GM21390 (cell line): ENCODE measurements at regions not wholly inside any gene's neighbourhood (a gene's known extent, or its start where the extent isn't known, plus 50 kb on each side); places are given as distances from the start of the nearest gene placed in this dataset.
"Not testable (repeated sequence)": the region's sequence is repeated elsewhere in the genome, so short reads cannot be mapped to it uniquely, and the experiment has no call there.

Experiments
- ATAC-seq: cut with Tn5 transposase; IDR thresholded peaks from one replicate; pipeline ENCODE4 v1.9.1; 2021; ENCODE audit not compliant: unreplicated experiment

DNA sequence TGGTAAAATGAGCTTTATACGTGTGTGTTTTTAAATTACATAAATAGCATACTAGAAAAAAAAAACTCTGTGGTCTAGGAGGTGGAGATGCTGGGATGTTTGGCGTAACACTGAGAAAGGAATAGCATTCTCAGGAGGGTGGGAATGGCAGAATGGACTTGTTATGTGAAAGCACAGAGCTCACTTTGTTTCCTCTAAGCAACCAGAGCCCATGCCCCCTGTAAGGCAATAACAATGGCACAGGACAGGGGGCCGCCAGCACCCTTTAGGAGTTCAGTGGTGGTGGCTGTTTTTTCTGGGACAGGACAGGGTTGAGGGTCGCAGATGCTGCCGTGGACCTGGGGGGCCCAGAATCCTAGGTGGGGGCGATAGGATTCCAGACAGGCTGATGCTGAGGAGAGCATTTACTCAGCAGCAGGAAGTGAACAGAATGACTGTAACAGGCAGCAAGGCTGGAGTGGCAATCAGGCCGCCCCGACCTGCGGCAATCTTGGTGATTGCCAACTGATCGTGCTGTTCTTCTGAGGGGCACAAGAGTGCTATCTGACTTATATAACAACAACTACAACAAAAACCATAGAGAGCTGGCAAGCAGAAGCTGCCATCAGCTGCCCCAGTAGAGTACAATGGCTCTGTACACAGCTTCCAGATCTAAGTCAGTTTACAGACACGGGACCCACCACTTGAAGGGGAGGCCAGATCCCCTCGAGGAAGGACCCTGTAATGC, 160.4 kb downstream of the UACA start:
- ATAC-seq, result no peak

DNA sequence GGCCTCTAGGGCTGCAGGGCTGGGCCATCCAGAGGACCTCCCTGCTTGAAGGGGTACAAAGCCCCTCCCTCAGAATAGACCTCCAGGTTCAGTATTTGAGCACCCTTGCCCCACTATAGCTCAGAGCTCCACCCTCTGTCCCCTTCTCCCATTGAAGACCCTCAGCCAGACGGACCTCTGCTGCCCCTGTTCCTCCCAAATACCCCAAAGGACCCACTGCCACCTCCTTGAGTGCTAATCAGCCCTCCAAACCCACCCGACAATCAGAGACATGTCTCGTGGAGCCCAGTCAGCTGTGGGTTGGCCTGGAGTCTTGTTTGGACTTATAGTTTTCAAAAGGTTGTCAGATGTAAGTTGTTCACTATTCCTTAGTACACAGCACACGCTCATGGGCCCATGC, 161.1 kb downstream of the UACA start:
- no peak for ATAC-seq

DNA sequence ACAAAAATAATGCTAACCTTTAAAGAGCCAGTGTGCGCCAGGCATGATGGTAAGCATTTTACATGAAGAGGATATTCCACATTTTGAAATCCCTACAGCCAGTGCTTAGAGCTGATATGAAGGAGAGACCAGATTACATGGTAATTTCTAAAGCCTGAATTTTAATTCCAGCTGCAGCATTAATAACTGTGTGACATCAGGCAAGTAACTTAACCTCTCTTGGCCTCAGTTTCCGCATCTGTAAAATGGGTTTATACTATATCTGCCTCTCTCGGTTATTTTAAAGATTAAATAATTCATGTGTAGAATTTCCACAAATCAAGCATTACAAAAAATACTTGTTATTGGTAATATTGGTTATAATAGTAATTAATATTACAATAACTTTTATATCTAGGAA, 165.4 kb downstream of the UACA start:
- ATAC-seq, result no peak

DNA sequence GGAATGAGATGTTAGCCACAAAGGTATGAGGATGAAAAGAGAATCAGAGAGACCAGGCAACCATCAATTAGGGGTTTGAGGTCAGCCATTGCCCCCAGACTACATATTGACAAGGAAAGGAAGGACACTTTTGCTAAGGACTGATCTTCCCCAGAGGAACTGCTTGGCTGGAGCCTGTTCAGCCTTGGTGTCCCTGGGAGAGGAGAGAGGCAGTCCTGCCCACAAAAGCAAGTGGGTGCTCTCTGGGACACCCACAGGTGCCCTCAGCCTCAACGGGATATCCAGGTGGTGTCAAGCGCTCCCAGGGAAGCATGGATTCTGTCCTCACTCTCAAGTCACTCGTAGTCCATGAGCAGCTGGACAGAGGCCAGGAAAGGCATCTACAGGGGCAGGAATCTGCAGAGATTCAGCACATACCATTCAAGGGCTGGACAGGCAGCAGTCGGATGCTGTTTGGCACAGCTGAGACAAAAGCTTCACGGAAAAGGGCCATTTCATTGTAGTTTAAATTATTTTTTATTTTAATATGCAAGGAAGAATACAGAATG, 166.2 kb downstream of the UACA start:
- ATAC-seq, result no peak

DNA sequence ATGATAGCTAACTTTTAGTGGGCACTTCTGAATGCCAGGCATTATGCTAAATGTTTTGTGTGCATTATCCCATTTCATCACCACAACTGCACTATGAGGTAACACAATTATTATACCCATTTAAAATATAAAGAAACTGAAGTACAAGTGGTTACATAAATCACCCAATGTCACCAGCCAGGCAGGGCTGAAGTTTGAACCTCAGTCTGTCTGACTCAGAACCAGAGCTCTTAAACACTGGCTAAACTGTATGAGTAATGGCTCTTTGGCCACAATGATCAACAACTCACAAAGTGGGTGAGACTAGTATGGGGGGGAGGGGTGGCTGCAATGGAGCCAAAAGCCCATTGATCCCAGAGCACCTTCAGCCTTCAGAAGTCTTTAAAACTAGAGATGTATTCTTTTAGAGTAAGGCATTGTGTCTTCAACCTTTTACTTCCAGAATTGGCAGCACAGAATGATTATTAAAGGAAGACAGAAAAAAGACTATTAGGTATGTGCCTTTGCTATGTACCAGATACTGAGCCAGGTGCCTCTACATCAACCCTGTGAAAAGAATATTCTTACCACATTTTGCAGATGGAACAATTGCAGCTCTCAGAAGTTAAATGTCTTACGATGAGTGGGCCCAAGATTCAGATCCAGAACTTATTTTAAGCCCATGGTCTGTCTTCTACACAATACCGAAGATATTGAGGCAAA, 166.9 kb downstream of the UACA start:
- ATAC-seq, result no peak

DNA sequence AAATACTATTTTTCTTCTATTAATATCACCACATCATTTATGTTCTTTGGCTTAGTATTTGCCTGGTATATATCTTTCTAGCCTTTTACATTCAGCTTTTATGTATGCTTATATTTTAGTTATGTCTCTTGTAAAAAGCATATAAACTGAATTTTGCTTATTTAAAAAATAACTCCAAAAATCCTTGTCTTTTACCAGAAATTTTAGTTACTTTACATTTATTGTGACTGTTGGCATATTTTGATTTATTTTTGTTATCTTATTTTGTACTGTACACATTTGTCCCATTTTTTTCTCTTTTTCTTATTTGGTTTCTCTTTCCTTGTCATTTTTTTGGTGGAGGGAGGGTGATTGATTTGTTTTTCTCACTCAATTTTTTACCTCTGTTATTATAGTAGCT, 169.6 kb downstream of the UACA start:
- ATAC-seq, result no peak

DNA sequence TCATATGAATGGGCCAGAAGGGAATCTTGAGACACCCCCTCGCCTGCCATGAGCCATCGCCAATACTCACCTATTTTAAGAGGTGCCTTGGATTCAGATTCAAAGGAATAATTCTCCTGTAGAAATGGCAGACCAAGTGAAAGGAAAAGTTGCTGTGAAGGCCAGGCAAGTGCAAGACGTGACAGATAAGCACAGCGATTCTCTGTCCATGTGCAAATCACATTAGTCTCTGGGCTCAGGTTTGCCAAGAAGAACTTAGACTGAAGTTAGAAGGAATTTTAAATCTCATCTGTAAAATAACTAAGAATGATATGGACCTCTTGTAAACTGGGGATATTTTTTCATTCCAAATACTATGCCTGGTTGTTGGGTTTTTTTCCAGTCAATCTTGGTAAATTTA, 173.6 kb downstream of the UACA start:
- no peak for ATAC-seq

DNA sequence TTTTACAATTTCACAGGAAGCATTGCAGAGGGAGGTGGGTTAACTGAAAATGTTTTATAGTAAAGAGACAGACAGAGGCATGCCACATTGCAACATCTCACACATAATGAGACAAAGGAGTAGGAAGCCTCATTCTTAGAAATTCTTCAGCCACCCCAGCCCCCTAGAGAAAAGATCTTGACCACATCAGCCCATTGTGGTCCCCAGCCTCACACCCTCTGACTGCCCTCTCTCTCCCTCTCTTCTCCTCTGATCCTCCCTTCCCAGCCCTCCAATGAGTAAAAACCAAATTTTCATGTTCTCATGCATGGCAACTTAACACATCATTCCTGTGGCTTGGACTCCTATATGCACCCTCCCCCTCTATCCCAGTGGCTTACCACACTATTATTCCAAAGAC, 174.1 kb downstream of the UACA start:
- ATAC-seq, result no peak

DNA sequence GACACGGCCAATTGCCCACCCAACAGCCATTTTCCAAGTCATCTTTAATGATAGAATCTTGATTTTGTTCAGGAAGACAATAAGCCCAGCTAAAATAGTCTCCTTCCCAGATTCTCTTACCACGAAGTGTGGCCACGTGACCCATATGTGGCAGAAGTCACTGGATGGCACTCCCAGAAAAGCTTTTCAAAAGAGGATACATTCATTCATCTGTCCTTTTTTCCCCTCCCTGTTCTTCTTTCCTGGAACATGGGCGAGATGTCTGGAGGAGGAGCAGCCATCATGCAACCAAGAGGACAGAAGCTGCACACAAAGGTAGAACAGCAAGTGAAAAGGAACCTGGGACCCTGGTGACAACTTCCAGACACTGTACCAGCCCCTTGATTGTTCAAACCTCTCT, 174.7 kb downstream of the UACA start:
- ATAC-seq, result no peak

DNA sequence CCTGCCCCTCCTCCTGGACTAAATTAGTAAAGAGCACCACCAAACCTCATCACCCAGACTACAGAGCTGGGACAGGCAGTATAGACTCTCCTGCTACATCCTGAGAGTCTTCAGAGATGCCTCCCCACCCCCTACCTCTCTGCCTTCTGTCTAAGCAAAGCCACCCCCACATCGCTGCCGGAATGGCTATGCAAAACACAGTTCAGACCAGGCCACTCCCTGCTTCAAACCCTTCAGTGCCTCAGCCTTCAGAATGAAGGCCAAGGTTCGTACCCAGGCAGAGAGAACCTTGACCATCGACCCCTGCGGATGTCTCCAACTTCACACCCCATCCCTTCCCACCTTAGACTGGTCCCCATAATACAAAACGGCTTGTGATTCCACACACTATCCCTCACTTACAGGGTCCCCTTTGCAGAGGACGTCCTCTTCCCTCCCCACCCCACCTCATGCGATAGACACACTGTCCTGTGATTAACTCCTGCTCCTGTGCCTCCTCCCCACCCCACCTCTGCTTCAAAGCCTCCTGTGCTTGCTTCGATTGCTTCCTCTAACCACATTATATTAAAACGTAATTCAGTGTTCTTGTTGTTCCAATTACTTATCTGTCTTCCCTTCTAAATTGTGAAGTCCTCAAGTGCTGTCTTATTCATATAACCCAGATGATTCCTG, 175.3 kb downstream of the UACA start:
- no peak for ATAC-seq

DNA sequence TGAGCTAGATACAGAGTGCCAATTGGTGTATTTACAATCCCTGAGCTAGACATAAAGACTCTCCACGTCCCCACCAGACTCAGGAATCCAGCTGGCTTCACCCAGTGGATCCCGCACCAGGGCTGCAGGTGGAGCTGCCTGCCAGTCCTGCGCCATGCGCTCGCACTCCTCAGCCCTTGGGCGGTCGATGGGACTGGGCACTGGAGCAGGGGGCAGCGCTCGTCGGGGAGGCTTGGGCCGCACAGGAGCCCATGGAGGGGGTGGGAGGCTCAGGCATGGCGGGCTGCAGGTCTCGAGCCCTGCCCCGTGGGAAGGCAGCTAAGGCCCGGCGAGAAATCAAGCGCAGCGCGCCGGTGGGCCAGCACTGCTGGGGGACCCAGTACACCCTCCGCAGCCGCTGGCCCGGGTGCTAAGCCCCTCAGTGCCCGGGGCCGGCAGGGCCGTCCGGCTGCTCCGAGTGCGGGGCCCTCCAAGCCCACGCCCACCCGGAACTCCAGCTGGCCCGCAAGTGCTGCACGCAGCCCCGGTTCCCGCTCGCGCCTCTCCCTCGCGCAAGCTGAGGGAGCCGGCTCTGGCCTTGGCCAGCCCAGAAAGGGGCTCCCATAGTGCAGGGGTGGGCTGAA, 176.2 kb downstream of the UACA start:
- not testable (repeated sequence) for ATAC-seq

DNA sequence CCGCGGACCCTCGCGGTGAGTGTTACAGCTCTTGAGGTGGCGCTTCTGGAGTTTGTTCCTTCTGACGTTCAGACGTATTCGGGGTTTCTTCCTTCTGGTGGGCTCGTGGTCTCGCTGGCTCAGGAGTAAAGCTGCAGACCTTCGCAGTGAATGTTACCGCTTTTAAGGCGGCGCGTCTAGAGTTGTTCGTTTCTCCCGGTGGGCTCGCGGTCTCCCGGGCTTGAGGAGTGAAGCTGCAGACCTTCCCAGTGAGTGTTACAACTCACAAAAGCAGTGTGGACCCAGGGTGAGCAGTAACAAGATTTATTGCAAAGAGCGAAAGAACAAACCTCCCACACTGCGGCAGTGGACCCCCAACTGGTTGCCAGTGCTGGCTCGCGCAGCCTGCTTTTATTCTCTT, 177.1 kb downstream of the UACA start:
- ATAC-seq, result no peak

DNA sequence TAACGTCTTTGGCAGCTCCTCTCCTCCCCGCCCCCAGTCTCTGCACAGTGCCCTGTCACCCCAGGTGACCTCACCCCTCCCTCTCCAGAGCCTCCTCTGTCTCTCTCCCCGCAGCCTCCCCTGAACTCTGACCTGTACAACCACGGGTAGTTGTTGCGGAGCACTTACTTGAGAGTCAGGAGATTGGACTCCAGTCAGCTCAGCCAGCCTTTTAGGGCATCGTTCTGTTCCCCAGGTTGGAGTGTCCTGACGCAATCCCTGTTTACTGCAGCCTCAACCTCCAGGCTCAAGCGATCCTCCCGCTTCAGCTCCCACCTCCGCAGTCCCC, 177.7 kb downstream of the UACA start:
- ATAC-seq, result no peak

DNA sequence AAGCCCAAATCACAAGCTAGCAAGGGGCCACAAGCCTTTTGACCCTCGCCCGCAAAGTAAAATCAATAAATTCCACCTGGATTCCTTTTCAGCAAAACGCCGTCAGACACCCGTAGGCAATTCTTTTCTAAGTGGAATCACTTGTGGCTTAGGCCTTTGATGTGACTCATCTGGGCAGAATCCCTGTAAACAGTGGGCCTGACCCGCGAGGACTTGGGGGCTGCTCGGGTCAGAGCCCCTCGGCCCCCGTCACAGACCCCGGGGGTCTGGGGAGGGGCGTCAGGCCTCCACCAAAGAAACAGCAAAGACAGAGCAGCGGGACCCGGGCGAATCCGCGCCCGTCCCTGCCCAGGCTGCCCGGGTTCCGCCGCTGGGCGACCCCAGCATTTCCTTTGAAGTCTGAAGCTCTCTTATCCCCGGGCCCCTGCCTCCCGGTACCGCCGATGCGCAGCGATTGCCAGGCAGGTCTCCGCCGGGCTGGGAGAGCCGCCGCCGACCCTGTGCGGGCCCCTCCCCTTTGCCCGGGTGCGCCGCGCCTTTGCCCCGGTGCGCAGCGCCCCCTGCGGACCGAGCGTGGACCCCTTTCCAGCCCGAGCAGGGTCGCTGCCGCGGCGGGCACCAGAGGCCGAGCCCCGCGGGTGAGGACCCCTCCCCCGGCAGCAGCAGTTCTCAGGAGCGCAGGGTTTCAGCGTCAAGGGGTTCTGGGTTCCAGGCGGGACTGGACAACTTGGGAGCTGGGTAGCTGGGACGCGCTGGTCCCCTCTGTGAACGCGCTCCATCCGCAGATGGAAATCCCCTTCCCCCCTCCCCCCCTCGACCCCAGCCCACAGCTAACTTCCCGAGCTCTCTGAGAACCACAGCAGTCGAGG, 178.3 kb downstream of the UACA start:
- no peak for ATAC-seq

DNA sequence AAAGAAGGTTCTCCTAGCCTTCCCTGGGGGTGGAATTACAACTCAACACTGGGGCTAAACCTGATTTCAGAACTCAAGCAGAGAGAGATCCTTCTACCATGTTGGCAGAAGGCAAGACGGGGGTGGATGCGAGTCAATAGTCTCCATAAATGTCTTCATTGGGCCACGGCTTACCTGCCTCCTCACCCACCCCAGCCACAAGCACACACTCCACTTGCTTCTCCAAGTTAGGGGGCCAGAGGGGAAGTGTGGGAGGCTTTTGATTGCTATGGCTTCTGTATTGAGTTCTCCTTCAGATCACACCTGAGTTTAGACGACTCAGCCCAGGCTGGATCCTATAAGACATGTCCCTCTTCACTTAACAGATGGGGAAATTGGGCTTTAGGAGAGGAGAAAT, 178.9 kb downstream of the UACA start:
- ATAC-seq, result no peak

DNA sequence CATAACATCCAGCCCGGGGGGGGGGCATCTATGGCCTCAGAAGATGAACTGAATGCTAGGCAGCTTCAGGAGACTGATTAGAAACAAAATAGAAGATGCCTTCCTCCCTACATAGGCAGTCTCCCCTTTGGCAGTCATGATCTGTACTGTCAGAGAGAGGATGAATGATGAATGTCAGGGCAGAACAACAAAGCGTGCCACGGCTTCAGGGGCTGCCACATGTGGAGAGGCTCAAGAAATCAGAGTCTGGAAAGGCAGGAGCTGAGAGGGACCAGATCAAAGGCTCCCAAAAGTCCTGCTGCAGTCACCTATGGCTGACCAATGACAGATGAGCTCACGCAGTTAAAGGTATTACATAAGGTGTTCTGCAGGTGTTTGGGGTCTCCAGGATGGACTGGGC, 180.4 kb downstream of the UACA start:
- no peak for ATAC-seq

DNA sequence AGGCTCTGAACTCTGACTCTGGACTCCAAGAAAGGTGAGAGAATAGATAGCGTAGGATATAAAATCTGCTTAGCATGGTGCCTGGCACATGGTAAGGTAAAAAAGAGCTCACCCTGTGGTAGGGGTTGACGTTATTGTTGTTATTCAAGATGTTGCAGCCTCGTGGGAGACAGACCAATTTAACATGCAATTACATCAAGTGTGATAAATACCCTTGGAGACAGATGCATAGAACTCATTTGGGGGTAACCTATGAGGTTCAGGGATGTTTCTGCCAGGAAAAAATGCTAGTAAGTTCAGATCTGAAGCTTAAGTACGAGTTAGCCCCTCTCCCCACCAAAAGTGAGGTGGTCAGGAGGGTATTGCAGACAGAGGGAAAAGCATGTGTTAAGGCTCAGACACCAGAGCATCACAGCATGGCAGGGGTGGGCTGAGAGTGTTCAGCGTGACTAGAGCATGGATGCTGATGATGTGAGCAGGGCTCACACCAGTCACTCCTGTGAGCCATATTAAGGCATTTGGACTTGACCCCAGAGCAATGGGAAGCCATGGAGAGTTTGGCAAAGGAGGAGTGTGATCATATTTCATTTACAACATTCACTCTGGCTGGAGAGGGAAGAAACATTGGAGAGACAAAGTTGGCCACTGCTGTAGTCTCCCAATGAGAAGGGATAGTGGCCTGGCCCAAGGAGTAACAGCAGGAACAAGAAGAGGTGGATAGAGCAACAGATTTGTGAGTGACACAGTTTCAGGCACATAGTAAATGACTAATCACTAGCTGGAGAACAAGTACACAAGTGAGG, 181.0 kb downstream of the UACA start:
- no peak for ATAC-seq

DNA sequence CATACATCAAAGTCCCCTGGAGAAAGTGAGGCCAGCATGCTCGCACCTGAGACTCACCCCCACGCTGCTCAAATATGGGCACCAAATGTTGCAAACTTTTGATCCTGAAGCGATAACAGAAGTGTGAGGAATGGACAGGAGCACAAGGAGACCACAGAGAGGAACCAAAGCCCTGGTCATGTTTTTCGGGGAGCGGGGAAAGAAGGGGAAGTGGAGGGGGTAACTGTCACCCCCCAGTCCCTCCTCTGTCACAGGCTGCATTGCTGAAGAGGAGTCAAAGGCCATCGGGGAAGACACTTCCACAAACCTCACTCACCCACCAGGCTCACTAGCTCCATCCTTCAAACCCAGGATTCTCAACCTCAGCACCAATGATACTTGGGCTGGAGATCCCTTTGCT, 182.4 kb downstream of the UACA start:
- ATAC-seq, result no peak

DNA sequence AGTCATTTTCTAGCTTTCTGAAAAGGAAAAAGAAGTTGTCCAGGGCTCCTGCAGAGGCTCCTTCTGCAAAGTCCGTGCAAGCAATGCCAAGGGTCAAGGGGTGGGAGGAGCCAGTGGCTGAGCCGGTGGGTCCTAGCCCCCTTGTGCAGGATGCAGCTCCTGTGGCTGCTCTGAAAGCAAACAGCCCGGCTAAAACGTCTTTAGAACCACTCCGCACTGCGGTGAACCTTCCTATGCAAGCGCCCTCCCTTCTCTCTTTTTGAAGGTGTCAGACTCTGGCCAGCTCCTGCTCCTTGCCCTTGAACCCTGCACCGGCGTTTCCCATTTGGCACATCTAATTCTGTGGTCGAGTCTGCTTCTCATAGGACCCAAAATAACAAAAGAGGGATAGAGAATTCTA, 183.1 kb downstream of the UACA start:
- no peak for ATAC-seq

DNA sequence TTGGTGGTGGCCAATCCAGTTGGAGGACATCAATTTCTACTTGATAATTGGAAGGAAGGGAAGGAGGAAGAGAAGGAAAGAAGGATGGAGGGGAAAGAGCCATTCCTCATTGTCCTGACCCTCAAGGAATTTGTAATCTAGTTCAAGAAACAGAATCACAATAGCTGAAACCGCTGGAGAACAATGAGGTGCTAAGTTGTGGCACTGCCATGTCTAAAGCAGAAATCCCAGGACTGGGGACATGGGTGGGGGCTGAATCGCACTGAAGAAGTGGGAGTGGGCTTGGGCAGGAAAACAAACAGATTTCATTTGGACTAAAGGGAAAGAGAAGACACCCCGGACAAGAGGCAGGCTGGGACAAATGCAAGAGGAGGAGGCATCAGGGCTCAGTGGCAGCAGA, 183.6 kb downstream of the UACA start:
- no peak for ATAC-seq
